ENCODE measurements at regions not wholly inside any gene's neighbourhood (a gene's known extent, or its start where the extent isn't known, plus 50 kb on each side); places are given as distances from the start of the nearest gene placed in this dataset.

- H3K9me1 ChIP-seq (ENCODE audit: insufficient read depth, low read length): no peaks in the 10 kb centered on the region
- no peak for DNase-seq
- H3K27me3 ChIP-seq (ENCODE audit: control insufficient read depth, insufficient read depth, low read length): peaks cover 3% of the 10 kb centered on the region; the same call in 1 of the 2 replicates
- H3K56ac ChIP-seq (ENCODE audit: extremely low read depth, insufficient read depth, low read length): no peak overlapping the region
- H3K9ac ChIP-seq (ENCODE audit: low read depth, low read length): no peak overlapping the region
- no peak overlapping the region for H2AK5ac ChIP-seq (ENCODE audit: low read depth, low read length)
- POLR2A ChIA-PET (ENCODE audit: unreplicated experiment): no interaction called here
- ATAC-seq (ENCODE audit: low read depth): peak; percentile 75
- H4K20me1 ChIP-seq (ENCODE audit: insufficient read depth, low read length): no peaks in the 10 kb centered on the region
- CTCF ChIA-PET: interaction anchor here (0.7 kb wide), 1 partner anchor 394 kb away, joined by 3 read pairs; no protein-coding TSS in a partner anchor
- no TSS peak for BruUV-seq (replicated peaks)
- no peak overlapping the region for H2BK120ac ChIP-seq (ENCODE audit: low read depth, low read length)
- H2BK20ac ChIP-seq (ENCODE audit: low read depth, low read length): no peak overlapping the region
- H3K36me3 ChIP-seq (ENCODE audit: control insufficient read depth, insufficient read depth, low read length): no peaks in the 10 kb centered on the region
- no peak overlapping the region for H2AFZ ChIP-seq (replicated peaks; ENCODE audit: low read length, poor library complexity)
- dilution Hi-C loops (cut with HindIII; ENCODE audit: low sequenced_read_pairs, unreplicated experiment) (no loop called here), in situ Hi-C loops (cut with MboI; ENCODE audit: low sequenced_read_pairs) (no loop called here), intact Hi-C loops (cut with micrococcal nuclease) (loop anchor here (5.0 kb wide), 1 partner anchor 359 kb away; no protein-coding TSS in a partner anchor)
- H3K18ac ChIP-seq (ENCODE audit: low read depth, low read length): no peak overlapping the region
- no peak overlapping the region for H4K8ac ChIP-seq (ENCODE audit: low read depth in 2 of 2, low read length in 2 of 2)
- H2AK9ac ChIP-seq (replicated peaks; ENCODE audit: low read depth, low read length, poor library complexity): no peak overlapping the region
- H3K23ac ChIP-seq (ENCODE audit: low read depth, low read length): no peak overlapping the region
- no peak overlapping the region for H2BK15ac ChIP-seq (ENCODE audit: low read depth, low read length)
- H3K4me2 ChIP-seq (ENCODE audit: low read depth, low read length): peak overlapping the region; percentile 72
- peaks cover 4% of the 10 kb centered on the region; the same call in 1 of the 2 replicates for H3K4me1 ChIP-seq (ENCODE audit: control insufficient read depth, insufficient read depth, low read length)
- H2BK5ac ChIP-seq (ENCODE audit: low read depth, low read length, poor library complexity, severe bottlenecking): no peak overlapping the region
- H3K79me1 ChIP-seq (ENCODE audit: low read depth in 1 of 2, low read length in 2 of 2): no peaks in the 10 kb centered on the region
- 40% methylated on average over 1 of the region's 6 CpGs; no CpG with 5 or more reads in 1 of the 2 experiments for WGBS, 2 experiments (ENCODE audit: extremely low coverage in 2 of 2, insufficient read length in 1 of 2)
- no peak overlapping the region for H3K14ac ChIP-seq (replicated peaks; ENCODE audit: low read depth, low read length)
- H3K27ac ChIP-seq (ENCODE audit: insufficient read depth, low read length): no peak overlapping the region
- no peaks in the 10 kb centered on the region for H3K9me3 ChIP-seq (ENCODE audit: control insufficient read depth, insufficient read depth, low read length)
- no peak overlapping the region for H3K4me3 ChIP-seq (ENCODE audit: insufficient read depth, low read depth, low read length)
- TF ChIP-seq POLR2A (IDR thresholded peaks at IDR 0.05; ENCODE audit: low read depth, low read length) (no peak), USF2 (IDR thresholded peaks at IDR 0.05; ENCODE audit: low read depth, low read length) (no peak), NFE2L2 (IDR thresholded peaks at IDR 0.05; ENCODE audit: low read depth, low read length) (no peak), CHD1 (IDR thresholded peaks at IDR 0.05; ENCODE audit: low read depth, low read length) (no peak), RAD21 (IDR thresholded peaks at IDR 0.05; ENCODE audit: low read length) (no peak)
- no peak overlapping the region for H3K4ac ChIP-seq (ENCODE audit: low read depth, low read length)
- no peak overlapping the region for H4K91ac ChIP-seq (ENCODE audit: insufficient read depth, low read depth, low read length)
- H4K5ac ChIP-seq (ENCODE audit: low read depth, low read length): no peak overlapping the region
Observed at GRCh38 chr6:165748390-165748789, 85.3 kb upstream of the PDE10A start.
